Endothelial cell (in vitro differentiated cells): ENCODE measurements at regions not wholly inside any gene's neighbourhood (a gene's known extent, or its start where the extent isn't known, plus 50 kb on each side); places are given as distances from the start of the nearest gene placed in this dataset.
"Not testable (repeated sequence)": the region's sequence is repeated elsewhere in the genome, so short reads cannot be mapped to it uniquely, and the experiment has no call there.

Experiments used
- DNase-seq: peaks from one replicate; pipeline ENCODE4 v3.0.0; 2021; ENCODE audit warnings: low spot score
- H3K27ac Mint-ChIP-seq: one replicate; pipeline ENCODE4 v1.8.0; 2021; ENCODE audit warnings: mixed read lengths, inconsistent platforms; ENCODE audit not compliant: unreplicated experiment
- H3K27me3 Mint-ChIP-seq: one replicate; pipeline ENCODE4 v1.8.0; 2021; ENCODE audit warnings: mild to moderate bottlenecking, moderate library complexity, mixed read lengths, inconsistent platforms; ENCODE audit not compliant: unreplicated experiment
- H3K36me3 Mint-ChIP-seq: one replicate; pipeline ENCODE4 v1.8.0; 2021; ENCODE audit warnings: mild to moderate bottlenecking, low read depth, mixed read lengths, inconsistent platforms; ENCODE audit not compliant: unreplicated experiment
- H3K4me1 Mint-ChIP-seq: one replicate; pipeline ENCODE4 v1.8.0; 2021; ENCODE audit warnings: mild to moderate bottlenecking, mixed read lengths, inconsistent platforms; ENCODE audit not compliant: unreplicated experiment
- H3K4me3 Mint-ChIP-seq: one replicate; pipeline ENCODE4 v1.8.0; 2021; ENCODE audit warnings: mild to moderate bottlenecking, mixed read lengths, inconsistent platforms; ENCODE audit not compliant: unreplicated experiment
- H3K9me3 Mint-ChIP-seq: one replicate; pipeline ENCODE4 v1.8.0; 2021; ENCODE audit warnings: mixed read lengths, inconsistent platforms; ENCODE audit not compliant: unreplicated experiment
- TF ChIP-seq, protein P1 (sequence below): fragments of 200-600 bp; sonication (generic); IDR thresholded peaks from one replicate; pipeline ENCODE4 v1.5.0; 2021; ENCODE audit warnings: antibody characterized with exemption; ENCODE audit not compliant: unreplicated experiment

DNA sequence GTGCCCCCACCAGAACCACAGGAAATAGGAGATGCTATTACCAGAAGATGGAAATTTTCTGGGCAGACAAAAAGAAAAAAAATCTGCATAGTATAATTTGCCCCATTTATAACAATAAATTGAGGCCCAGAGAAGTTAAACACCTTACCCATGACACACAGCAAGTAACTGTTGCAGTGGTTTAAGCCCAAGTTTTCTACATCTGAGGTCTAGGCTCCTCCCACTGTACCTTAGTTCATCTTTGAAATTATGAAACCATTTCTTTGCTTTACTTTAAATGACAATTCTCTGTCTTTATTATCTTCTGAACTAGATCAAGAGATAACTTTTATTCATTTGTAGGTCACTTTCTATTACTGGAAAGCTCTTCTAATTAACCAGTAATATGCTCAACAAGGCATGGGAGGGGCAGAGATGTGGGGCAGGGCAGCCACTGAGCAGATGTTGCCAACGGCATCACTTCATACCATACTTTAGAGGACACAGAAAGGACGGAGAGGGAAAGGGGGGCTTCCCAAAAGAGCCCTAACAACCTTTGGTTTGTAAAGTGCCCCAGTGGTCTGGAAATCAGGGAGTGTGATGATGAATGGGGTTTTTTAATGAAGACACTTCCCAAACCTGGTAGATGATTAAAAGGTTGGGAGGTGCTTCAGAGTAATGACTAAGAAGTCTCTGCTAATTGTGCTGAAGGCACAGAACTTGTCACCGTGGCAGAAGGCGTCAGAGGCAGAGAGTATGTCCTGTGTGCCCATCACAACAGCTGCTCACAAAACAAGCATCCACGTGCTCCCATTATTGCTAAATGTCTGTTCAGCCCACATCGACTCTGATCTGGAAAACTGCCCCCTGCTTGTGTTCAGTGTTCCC, 342.5 kb downstream of the SHQ1 start:
- H3K36me3 Mint-ChIP-seq: no peaks in the 10 kb centered on the region
- H3K27me3 Mint-ChIP-seq: peaks cover 2% of the 10 kb centered on the region
- no peak overlapping the region for H3K27ac Mint-ChIP-seq
- H3K4me3 Mint-ChIP-seq: no peak overlapping the region
- no peaks in the 10 kb centered on the region for H3K9me3 Mint-ChIP-seq
- TF ChIP-seq, protein P1, sequence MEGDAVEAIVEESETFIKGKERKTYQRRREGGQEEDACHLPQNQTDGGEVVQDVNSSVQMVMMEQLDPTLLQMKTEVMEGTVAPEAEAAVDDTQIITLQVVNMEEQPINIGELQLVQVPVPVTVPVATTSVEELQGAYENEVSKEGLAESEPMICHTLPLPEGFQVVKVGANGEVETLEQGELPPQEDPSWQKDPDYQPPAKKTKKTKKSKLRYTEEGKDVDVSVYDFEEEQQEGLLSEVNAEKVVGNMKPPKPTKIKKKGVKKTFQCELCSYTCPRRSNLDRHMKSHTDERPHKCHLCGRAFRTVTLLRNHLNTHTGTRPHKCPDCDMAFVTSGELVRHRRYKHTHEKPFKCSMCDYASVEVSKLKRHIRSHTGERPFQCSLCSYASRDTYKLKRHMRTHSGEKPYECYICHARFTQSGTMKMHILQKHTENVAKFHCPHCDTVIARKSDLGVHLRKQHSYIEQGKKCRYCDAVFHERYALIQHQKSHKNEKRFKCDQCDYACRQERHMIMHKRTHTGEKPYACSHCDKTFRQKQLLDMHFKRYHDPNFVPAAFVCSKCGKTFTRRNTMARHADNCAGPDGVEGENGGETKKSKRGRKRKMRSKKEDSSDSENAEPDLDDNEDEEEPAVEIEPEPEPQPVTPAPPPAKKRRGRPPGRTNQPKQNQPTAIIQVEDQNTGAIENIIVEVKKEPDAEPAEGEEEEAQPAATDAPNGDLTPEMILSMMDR: no peak
- no peak for DNase-seq
- peaks cover 24% of the 10 kb centered on the region for H3K4me1 Mint-ChIP-seq

DNA sequence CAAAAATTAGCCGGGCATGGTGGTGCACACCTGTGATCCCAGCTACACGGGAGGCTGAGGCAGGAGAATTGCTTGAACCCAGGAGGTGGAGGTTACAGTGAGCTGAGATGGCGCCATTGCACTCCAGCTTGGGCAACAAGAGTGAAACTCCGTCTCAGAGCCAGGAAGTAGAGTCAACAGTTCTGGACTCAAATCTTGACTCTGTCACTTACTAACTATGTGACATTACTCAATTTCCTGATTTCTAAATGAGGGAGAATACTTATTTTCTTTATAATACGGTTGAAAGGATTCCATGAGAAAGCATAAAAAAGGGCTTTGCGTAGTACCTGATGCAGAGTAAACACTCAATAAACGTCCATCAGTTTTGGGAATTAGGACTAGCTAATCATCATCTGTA, 350.7 kb downstream of the SHQ1 start:
- H3K36me3 Mint-ChIP-seq, H3K9me3 Mint-ChIP-seq, H3K27me3 Mint-ChIP-seq, H3K4me3 Mint-ChIP-seq, H3K27ac Mint-ChIP-seq, DNase-seq: not testable (repeated sequence)
- peaks cover 11% of the 10 kb centered on the region for H3K4me1 Mint-ChIP-seq

DNA sequence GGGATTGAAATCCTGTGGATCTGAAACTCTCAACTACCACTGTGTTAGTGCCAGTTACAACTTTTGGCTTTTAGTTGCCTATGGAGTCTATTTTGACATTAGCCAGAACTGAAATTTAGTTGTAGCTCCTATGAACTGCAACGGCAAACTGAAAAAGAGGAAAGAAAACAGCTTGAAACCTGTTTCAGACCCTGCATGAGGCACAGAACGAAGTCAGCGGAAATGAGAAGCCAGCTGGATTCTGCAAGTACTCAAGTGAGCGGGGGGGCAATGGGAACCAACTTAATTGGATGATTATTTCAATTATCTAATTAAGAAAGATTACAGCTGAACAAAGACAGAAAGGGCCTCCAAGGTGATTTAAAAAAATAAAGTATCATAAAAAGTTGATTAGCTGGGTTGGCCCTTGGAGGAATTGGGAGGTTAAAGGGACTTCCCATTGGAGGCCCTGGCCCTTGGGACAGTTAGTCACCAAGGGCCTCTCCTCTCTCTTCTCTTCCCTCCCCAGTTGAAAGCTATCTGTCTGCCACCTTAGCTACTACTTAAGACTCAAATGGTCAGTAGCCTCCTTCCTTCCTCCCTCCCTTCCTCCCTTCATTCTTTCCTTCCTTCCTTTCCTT, 352.1 kb downstream of the SHQ1 start:
- H3K36me3 Mint-ChIP-seq: no peaks in the 10 kb centered on the region
- no peaks in the 10 kb centered on the region for H3K9me3 Mint-ChIP-seq
- no peaks in the 10 kb centered on the region for H3K27me3 Mint-ChIP-seq
- peaks cover 11% of the 10 kb centered on the region for H3K4me1 Mint-ChIP-seq
- TF ChIP-seq, protein P1: no peak
- peak overlapping the region; percentile 25 for H3K27ac Mint-ChIP-seq
- DNase-seq: no peak
- no peak overlapping the region for H3K4me3 Mint-ChIP-seq

DNA sequence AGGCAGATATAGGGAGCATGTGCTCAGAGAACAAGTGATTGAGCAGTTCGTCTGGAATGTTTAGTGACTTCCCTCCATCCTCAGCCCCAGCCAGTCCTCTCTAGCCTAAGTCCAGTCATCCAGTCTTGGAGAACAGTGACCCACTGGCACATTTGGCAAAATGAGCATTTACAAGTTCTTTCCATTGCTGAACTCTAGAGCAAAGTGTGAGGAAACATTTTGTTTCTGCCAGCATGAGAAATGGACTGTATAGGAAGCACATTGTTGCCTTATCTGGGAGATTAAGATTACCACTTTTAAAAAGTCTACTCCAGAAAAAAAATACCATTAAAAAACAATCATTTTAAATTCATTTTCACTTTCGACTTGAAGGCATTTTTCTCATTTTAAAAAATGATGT, 353.6 kb downstream of the SHQ1 start:
- Mint-ChIP-seq H3K27ac (no peak overlapping the region), H3K36me3 (no peaks in the 10 kb centered on the region), H3K4me3 (no peak overlapping the region), H3K9me3 (no peaks in the 10 kb centered on the region), H3K4me1 (peaks cover 11% of the 10 kb centered on the region), H3K27me3 (no peaks in the 10 kb centered on the region)
- DNase-seq: no peak
- TF ChIP-seq, protein P1: no peak

DNA sequence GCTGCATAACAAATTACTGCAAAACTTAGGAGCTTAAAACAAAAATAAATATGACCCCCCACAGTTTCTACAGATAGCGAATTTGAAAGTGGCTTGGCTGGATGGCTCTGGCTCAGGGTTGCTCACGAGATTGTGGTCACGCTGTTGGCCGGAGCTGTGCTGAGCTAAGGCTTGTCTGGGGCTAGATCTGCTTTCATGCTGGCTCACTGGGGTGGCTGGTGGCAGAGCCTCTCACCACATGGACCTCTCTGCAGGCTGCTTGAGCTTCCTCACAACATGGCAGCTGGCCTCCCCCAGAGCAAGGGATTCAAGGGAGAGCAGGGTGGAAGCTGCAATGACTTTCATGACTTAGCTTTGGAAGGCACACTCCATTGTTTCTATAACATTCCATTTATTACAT, 354.1 kb downstream of the SHQ1 start:
- TF ChIP-seq, protein P1: no peak
- no peak for DNase-seq
- no peaks in the 10 kb centered on the region for H3K36me3 Mint-ChIP-seq
- H3K4me3 Mint-ChIP-seq: no peak overlapping the region
- no peaks in the 10 kb centered on the region for H3K9me3 Mint-ChIP-seq
- H3K4me1 Mint-ChIP-seq: peaks cover 11% of the 10 kb centered on the region
- no peak overlapping the region for H3K27ac Mint-ChIP-seq
- H3K27me3 Mint-ChIP-seq: no peaks in the 10 kb centered on the region
